Ishikawa (cell line): ENCODE measurements at regions not wholly inside any gene's neighbourhood (a gene's known extent, or its start where the extent isn't known, plus 50 kb on each side); places are given as distances from the start of the nearest gene placed in this dataset.

Experiments used
- EP300 ChIP-seq: IDR thresholded peaks from 2 replicates; pipeline ENCODE4 v1.6.1; 2012; ENCODE audit warnings: borderline replicate concordance
- MAX ChIP-seq: IDR thresholded peaks from 2 replicates; pipeline ENCODE4 v1.6.1; 2012
- TCF12 ChIP-seq: IDR thresholded peaks from 2 replicates; pipeline ENCODE4 v1.6.1; 2012; ENCODE audit warnings: low read depth
- YY1 ChIP-seq: IDR thresholded peaks from 2 replicates; pipeline ENCODE4 v1.6.1; 2012; ENCODE audit warnings: low read depth

- TF ChIP-seq EP300 (no peak), TCF12 (no peak), MAX (no peak), YY1 (no peak)
These were observed 199.6 kb downstream of the TJP1 start for GRCh38 chr15:29622637-29623036.
